ENCODE measurements at regions not wholly inside any gene's neighbourhood (a gene's known extent, or its start where the extent isn't known, plus 50 kb on each side); places are given as distances from the start of the nearest gene placed in this dataset.

- no peak overlapping the region for H3K27ac ChIP-seq (ENCODE audit: low read depth in 2 of 2, low read length in 1 of 2)
- no peaks in the 10 kb centered on the region for H3K4me1 ChIP-seq (ENCODE audit: control insufficient read depth in 2 of 2, insufficient read depth in 2 of 2, low read length in 1 of 2)
- H3K36me3 ChIP-seq (ENCODE audit: control insufficient read depth in 2 of 2, insufficient read depth in 2 of 2, low read length in 1 of 2), result no peaks in the 10 kb centered on the region
- WGBS, 2 donors, result 77 to 79% methylated on average over 4 of the region's 4 CpGs
- no peaks in the 10 kb centered on the region for H3K27me3 ChIP-seq (ENCODE audit: control insufficient read depth in 1 of 2, insufficient read depth in 2 of 2, low read length in 2 of 2)
- no peak overlapping the region for H3K4me3 ChIP-seq (ENCODE audit: low read depth in 1 of 2, low read length in 2 of 2)
- no peaks in the 10 kb centered on the region for H3K9me3 ChIP-seq (ENCODE audit: control insufficient read depth in 2 of 2, insufficient read depth in 1 of 2, low read depth in 1 of 2, low read length in 1 of 2)
These were observed 396.6 kb upstream of the WWC1 start for GRCh38 chr5:167894631-167895472.

GRCh38 chr5:167895899-167896659 lies 395.4 kb upstream of the WWC1 start:
- Histone ChIP-seq H3K9me3 (ENCODE audit: control insufficient read depth in 2 of 2, insufficient read depth in 1 of 2, low read depth in 1 of 2, low read length in 1 of 2) (no peaks in the 10 kb centered on the region), H3K4me3 (ENCODE audit: low read depth in 1 of 2, low read length in 2 of 2) (no peak overlapping the region), H3K4me1 (ENCODE audit: control insufficient read depth in 2 of 2, insufficient read depth in 2 of 2, low read length in 1 of 2) (no peaks in the 10 kb centered on the region), H3K27me3 (ENCODE audit: control insufficient read depth in 1 of 2, insufficient read depth in 2 of 2, low read length in 2 of 2) (no peaks in the 10 kb centered on the region), H3K27ac (ENCODE audit: low read depth in 2 of 2, low read length in 1 of 2) (no peak overlapping the region), H3K36me3 (ENCODE audit: control insufficient read depth in 2 of 2, insufficient read depth in 2 of 2, low read length in 1 of 2) (no peaks in the 10 kb centered on the region)
- WGBS, 2 donors, result 82 to 85% methylated on average over 8 of the region's 8 CpGs

- no peak overlapping the region for H3K4me3 ChIP-seq (ENCODE audit: low read depth in 1 of 2, low read length in 2 of 2)
- no peak overlapping the region for H3K27ac ChIP-seq (ENCODE audit: low read depth in 2 of 2, low read length in 1 of 2)
- no peaks in the 10 kb centered on the region for H3K9me3 ChIP-seq (ENCODE audit: control insufficient read depth in 2 of 2, insufficient read depth in 1 of 2, low read depth in 1 of 2, low read length in 1 of 2)
- H3K4me1 ChIP-seq (ENCODE audit: control insufficient read depth in 2 of 2, insufficient read depth in 2 of 2, low read length in 1 of 2), result no peaks in the 10 kb centered on the region
- H3K27me3 ChIP-seq (ENCODE audit: control insufficient read depth in 1 of 2, insufficient read depth in 2 of 2, low read length in 2 of 2), result no peaks in the 10 kb centered on the region
- H3K36me3 ChIP-seq (ENCODE audit: control insufficient read depth in 2 of 2, insufficient read depth in 2 of 2, low read length in 1 of 2), result no peaks in the 10 kb centered on the region
- WGBS, 2 donors, result 88 to 89% methylated on average over 10 of the region's 10 CpGs
These were observed 394.6 kb upstream of the WWC1 start for GRCh38 chr5:167896814-167897213.

GRCh38 chr5:167897371-167897770 lies 394.1 kb upstream of the WWC1 start:
- Histone ChIP-seq H3K4me1 (ENCODE audit: control insufficient read depth in 2 of 2, insufficient read depth in 2 of 2, low read length in 1 of 2) (no peaks in the 10 kb centered on the region), H3K4me3 (ENCODE audit: low read depth in 1 of 2, low read length in 2 of 2) (no peak overlapping the region), H3K27ac (ENCODE audit: low read depth in 2 of 2, low read length in 1 of 2) (no peak overlapping the region), H3K9me3 (ENCODE audit: control insufficient read depth in 2 of 2, insufficient read depth in 1 of 2, low read depth in 1 of 2, low read length in 1 of 2) (no peaks in the 10 kb centered on the region), H3K36me3 (ENCODE audit: control insufficient read depth in 2 of 2, insufficient read depth in 2 of 2, low read length in 1 of 2) (no peaks in the 10 kb centered on the region), H3K27me3 (ENCODE audit: control insufficient read depth in 1 of 2, insufficient read depth in 2 of 2, low read length in 2 of 2) (no peaks in the 10 kb centered on the region)
- WGBS, 2 donors, result 84% methylated on average over 1 of the region's 1 CpG

GRCh38 chr5:167898361-167899042 lies 392.9 kb upstream of the WWC1 start:
- H3K27me3 ChIP-seq (ENCODE audit: control insufficient read depth in 1 of 2, insufficient read depth in 2 of 2, low read length in 2 of 2), result no peaks in the 10 kb centered on the region
- no peaks in the 10 kb centered on the region for H3K36me3 ChIP-seq (ENCODE audit: control insufficient read depth in 2 of 2, insufficient read depth in 2 of 2, low read length in 1 of 2)
- 62 to 70% methylated on average over 6 of the region's 6 CpGs for WGBS, 2 donors
- no peaks in the 10 kb centered on the region for H3K4me1 ChIP-seq (ENCODE audit: control insufficient read depth in 2 of 2, insufficient read depth in 2 of 2, low read length in 1 of 2)
- no peak overlapping the region for H3K27ac ChIP-seq (ENCODE audit: low read depth in 2 of 2, low read length in 1 of 2)
- no peaks in the 10 kb centered on the region for H3K9me3 ChIP-seq (ENCODE audit: control insufficient read depth in 2 of 2, insufficient read depth in 1 of 2, low read depth in 1 of 2, low read length in 1 of 2)
- H3K4me3 ChIP-seq (ENCODE audit: low read depth in 1 of 2, low read length in 2 of 2), result no peak overlapping the region

DNA sequence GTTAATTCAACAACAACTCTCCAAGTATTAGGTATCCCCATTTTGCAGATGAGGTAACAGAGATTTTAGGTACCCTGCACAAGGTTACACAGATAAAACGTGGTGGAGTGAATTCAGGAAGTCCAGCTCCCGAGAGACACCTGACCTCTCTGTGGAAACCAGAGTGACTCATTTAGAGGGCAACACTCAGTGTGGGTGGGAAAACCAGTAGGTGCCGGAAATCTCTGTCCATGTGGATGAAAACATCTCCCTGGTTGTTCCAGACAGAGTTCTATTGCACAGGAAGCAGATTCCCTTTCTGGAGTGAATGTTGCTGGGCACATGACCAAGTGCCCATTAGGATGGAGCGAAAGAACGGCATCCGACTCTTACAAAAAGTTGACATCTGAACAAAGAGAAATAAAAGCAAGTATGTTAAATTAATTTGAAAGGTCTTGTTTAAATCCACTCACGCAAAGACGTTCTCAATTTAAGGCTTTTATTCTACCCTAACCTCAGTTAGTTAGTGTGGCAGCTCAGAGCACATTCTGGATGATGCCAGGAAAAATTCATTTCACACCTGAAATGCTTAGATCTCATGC lies 391.9 kb upstream of the WWC1 start:
- Histone ChIP-seq H3K9me3 (ENCODE audit: control insufficient read depth in 2 of 2, insufficient read depth in 1 of 2, low read depth in 1 of 2, low read length in 1 of 2) (no peaks in the 10 kb centered on the region), H3K36me3 (ENCODE audit: control insufficient read depth in 2 of 2, insufficient read depth in 2 of 2, low read length in 1 of 2) (no peaks in the 10 kb centered on the region), H3K27me3 (ENCODE audit: control insufficient read depth in 1 of 2, insufficient read depth in 2 of 2, low read length in 2 of 2) (no peaks in the 10 kb centered on the region), H3K27ac (ENCODE audit: low read depth in 2 of 2, low read length in 1 of 2) (no peak overlapping the region), H3K4me3 (ENCODE audit: low read depth in 1 of 2, low read length in 2 of 2) (no peak overlapping the region), H3K4me1 (ENCODE audit: control insufficient read depth in 2 of 2, insufficient read depth in 2 of 2, low read length in 1 of 2) (no peaks in the 10 kb centered on the region)
- WGBS, 2 donors, result 82% methylated on average over 8 of the region's 8 CpGs

GRCh38 chr5:167900340-167900935 lies 391.0 kb upstream of the WWC1 start:
- no peaks in the 10 kb centered on the region for H3K36me3 ChIP-seq (ENCODE audit: control insufficient read depth in 2 of 2, insufficient read depth in 2 of 2, low read length in 1 of 2)
- no peak overlapping the region for H3K4me3 ChIP-seq (ENCODE audit: low read depth in 1 of 2, low read length in 2 of 2)
- H3K4me1 ChIP-seq (ENCODE audit: control insufficient read depth in 2 of 2, insufficient read depth in 2 of 2, low read length in 1 of 2), result no peaks in the 10 kb centered on the region
- H3K27ac ChIP-seq (ENCODE audit: low read depth in 2 of 2, low read length in 1 of 2), result no peak overlapping the region
- 52 to 55% methylated on average over 6 of the region's 6 CpGs for WGBS, 2 donors
- H3K27me3 ChIP-seq (ENCODE audit: control insufficient read depth in 1 of 2, insufficient read depth in 2 of 2, low read length in 2 of 2), result no peaks in the 10 kb centered on the region
- no peaks in the 10 kb centered on the region for H3K9me3 ChIP-seq (ENCODE audit: control insufficient read depth in 2 of 2, insufficient read depth in 1 of 2, low read depth in 1 of 2, low read length in 1 of 2)

- 65 to 74% methylated on average over 9 of the region's 9 CpGs for WGBS, 2 donors
- no peaks in the 10 kb centered on the region for H3K36me3 ChIP-seq (ENCODE audit: control insufficient read depth in 2 of 2, insufficient read depth in 2 of 2, low read length in 1 of 2)
- H3K4me3 ChIP-seq (ENCODE audit: low read depth in 1 of 2, low read length in 2 of 2), result no peak overlapping the region
- no peaks in the 10 kb centered on the region for H3K27me3 ChIP-seq (ENCODE audit: control insufficient read depth in 1 of 2, insufficient read depth in 2 of 2, low read length in 2 of 2)
- H3K9me3 ChIP-seq (ENCODE audit: control insufficient read depth in 2 of 2, insufficient read depth in 1 of 2, low read depth in 1 of 2, low read length in 1 of 2), result no peaks in the 10 kb centered on the region
- no peaks in the 10 kb centered on the region for H3K4me1 ChIP-seq (ENCODE audit: control insufficient read depth in 2 of 2, insufficient read depth in 2 of 2, low read length in 1 of 2)
- no peak overlapping the region for H3K27ac ChIP-seq (ENCODE audit: low read depth in 2 of 2, low read length in 1 of 2)
These were observed 389.1 kb upstream of the WWC1 start for GRCh38 chr5:167902298-167902697.

GRCh38 chr5:167903243-167903642 lies 388.2 kb upstream of the WWC1 start:
- H3K27ac ChIP-seq (ENCODE audit: low read depth in 2 of 2, low read length in 1 of 2), result no peak overlapping the region
- no peak overlapping the region for H3K4me3 ChIP-seq (ENCODE audit: low read depth in 1 of 2, low read length in 2 of 2)
- H3K36me3 ChIP-seq (ENCODE audit: control insufficient read depth in 2 of 2, insufficient read depth in 2 of 2, low read length in 1 of 2), result no peaks in the 10 kb centered on the region
- WGBS, 2 donors, result 93% methylated on average over 4 of the region's 4 CpGs
- no peaks in the 10 kb centered on the region for H3K9me3 ChIP-seq (ENCODE audit: control insufficient read depth in 2 of 2, insufficient read depth in 1 of 2, low read depth in 1 of 2, low read length in 1 of 2)
- H3K27me3 ChIP-seq (ENCODE audit: control insufficient read depth in 1 of 2, insufficient read depth in 2 of 2, low read length in 2 of 2), result no peaks in the 10 kb centered on the region
- no peaks in the 10 kb centered on the region for H3K4me1 ChIP-seq (ENCODE audit: control insufficient read depth in 2 of 2, insufficient read depth in 2 of 2, low read length in 1 of 2)
